GM18873 (cell line): ENCODE measurements at regions not wholly inside any gene's neighbourhood (a gene's known extent, or its start where the extent isn't known, plus 50 kb on each side); places are given as distances from the start of the nearest gene placed in this dataset.
"Not testable (repeated sequence)": the region's sequence is repeated elsewhere in the genome, so short reads cannot be mapped to it uniquely, and the experiment has no call there.

ENCODE experiments used
- ATAC-seq: cut with Tn5 transposase; IDR thresholded peaks from one replicate; pipeline ENCODE4 v1.9.1; 2021; ENCODE audit warnings: mild to moderate bottlenecking, moderate library complexity, moderate number of reproducible peaks; ENCODE audit not compliant: unreplicated experiment, low FRiP score

DNA sequence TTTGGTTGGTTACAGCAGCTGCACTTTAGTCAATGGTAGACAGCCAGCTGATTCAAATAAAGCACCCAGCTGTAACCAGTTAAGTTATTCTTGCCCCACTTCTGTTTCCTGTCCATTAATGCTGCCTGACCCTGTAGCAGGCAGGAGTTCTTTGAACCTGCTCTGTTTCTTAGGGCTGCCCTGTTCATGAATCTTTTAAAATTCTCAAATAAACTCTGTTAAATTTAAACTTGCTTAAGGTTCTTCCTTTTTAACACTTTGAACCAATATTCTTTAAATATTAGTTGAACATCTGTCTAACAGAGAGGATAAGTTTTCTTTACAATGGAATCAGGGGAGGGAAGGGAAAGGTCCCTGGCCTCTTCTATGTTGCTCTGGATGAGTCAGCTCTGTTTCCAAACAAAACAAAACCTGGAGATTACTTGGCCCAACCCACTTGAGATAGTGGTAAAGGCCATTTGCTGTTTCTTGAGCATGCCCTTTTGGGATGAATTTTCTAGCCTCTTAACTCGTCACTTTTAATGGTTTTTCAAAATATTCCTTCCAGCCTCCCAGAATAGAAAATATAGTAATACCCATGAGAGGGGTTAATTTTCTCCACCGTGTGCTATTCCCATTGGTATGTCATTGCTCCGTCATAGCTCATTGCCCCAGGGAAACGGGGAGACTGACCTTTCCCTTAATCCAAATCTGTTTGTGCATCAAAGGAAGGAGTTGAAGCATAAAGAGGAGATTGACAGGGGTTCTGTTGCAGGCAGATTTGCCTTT lies 112.1 kb upstream of the FHL2 start:
- no peak for ATAC-seq

DNA sequence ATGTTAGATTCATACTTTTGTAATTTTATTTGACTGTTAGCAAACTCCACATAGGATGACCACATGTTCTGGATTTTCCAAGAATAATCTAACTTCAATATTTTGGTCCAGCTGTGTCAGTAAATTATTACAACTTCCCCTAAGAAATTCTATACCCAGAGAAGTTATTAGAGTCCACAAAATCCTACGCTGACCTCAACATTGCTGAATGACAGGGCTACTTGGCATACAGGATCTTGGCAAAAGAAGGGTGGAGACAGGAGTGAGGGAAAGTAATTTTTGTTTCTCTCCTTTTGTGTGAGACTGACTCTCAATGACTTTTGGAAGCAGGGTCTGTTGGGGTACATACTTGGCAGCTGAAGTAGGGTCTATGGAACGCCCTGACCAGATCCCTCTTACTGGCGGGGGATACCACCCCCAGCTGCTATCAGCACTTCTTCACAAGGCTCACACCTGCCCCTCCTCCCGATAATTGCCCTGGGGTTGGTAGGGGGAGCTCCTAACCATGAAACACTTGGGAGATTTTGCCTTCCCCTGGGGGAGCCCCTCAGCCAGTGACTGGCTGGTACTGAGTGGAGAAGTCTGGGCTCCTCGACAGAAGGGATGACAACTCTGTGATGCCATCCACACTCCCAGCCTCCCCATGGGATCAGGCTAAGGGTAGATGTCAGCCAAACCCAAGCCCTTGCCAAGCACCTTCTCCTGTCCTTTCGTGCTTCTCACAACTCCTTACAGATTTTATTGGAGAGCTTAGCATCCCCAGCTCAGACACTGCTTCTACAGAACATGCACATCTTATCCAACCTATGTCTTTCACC lies 110.6 kb upstream of the FHL2 start:
- ATAC-seq = no peak

DNA sequence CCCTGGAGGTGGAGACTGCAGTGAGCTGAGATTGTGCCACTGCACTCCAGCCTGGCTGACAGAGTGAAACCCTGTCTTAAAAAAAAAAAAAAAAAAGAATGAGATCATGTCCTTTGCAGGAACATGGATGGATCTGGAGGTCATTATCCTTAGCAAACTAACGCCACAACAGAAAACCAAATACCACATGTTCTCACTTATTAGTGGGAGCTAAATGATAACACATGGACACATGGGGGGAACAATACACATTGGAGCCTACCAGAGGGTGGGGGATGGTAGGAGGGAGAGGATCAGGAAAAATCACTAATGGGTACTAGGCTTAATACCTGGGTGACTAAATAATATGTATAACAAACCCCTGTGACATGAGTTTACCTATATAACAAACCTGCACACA lies 108.0 kb upstream of the FHL2 start:
- ATAC-seq = not testable (repeated sequence)

DNA sequence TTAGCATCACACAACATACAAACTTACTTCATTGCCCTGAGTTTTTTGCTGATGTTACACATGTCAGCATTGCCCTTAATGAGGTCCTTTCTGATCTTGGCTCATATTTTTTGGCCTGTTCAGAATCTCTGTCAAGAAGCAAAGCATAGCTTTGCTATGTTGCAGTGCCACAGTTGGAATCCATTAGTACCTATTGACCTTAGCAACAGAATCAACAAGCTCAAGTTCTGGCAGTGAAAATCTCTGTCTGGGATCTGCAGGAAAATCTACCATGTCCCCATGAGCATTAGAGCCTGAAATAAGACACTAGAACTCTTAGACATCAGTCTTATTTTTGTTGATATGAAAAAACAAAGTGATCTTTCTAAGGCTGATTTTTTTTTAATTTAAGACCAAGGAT lies 105.6 kb upstream of the FHL2 start:
- no peak for ATAC-seq

DNA sequence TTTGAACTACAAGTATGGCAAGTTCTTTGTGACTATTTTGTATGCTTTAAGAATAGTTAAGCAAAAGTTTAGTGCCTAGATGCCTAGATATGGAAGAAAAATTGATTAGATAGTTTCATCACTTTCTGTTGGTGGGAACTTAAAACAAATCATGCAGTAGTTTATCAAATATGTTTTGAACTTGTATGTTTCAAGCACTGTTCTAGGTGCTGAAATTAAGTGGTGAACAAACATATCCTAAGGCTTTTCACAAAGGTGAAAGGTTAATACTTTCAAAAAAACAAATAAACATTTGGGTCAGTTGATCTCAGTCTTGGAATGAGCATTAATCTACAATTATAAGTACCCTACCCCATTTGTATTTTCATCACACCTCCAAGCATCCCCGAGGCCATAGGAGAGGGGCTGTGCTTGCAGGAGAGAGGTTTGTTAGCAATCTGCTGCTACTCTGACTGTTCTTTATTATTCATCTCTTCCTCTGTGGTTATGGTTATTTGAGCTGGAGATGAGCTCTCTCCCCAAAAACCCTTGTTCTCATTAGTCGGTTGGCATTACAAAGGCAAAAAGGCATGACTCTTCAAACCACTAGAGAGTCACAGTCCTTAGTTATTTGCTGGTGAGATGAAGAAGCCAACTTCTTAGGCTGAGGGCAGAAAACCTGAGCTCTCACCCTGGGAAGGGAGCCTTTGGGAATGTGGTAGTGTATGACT lies 103.9 kb upstream of the FHL2 start:
- no peak for ATAC-seq

DNA sequence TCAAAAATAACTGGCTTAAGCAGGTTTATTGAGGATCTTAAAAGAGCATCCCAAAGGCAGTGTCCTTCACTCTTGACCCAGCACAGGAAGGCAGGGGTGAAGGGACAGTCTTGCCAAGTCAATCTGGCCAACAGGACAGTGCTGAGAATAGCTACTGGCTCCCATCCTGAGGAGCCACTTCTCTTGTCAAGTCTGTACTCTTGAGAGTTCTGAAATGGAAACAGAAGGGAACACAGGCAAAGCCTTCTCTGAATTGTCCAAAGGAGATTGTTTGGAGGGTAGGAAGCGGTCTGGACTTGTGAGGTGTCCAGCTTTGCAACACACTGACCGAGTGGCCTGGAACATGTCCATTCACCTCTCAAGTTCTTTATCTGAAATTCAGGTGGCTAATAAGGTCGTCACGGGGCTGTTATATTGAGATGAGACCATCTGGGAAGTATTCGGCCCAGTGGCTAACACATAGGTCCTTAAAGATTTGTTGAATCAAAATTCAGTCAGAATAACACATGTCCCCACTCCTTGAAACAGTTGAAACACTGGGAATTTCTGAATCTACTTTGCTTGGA lies 99.5 kb upstream of the FHL2 start:
- ATAC-seq = no peak

DNA sequence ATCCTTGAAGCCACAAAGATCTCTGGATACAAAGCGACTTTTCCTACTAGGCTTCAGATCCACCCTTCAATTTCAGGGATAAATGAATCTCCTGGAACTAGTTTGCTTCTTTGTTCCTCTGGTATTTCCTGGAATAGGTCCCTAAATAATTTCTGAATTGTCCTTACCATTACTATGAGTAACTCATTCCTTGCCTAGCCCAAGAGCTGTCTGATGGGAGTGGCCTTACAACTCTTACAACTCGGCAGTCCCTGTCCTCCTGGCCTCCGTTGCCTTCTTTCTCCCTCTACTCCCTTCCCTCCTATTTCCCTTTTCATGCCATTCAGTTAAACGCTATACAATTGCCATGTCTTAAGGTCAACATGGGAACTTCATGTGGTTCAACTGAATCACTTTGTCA lies 98.2 kb upstream of the FHL2 start:
- no peak for ATAC-seq

DNA sequence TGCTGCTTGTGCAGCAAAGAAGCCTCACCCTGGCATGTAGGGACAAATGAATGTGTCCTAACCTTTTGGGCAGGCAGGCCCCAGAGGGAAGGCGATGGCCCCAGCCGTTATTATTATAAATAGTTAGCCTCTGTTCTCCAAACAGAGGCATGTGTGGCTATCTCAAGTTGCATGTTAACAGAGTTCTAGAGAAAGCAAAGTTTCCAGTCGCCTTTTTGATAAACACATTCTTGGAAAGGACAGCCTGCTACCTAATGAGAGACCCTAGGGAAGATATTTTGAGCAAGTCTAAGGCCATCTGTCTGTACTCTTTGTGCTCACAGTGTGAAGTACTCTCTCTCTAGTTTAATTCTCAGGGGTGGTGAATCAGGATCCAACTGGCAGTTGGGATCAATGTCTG lies 97.4 kb upstream of the FHL2 start:
- no peak for ATAC-seq

DNA sequence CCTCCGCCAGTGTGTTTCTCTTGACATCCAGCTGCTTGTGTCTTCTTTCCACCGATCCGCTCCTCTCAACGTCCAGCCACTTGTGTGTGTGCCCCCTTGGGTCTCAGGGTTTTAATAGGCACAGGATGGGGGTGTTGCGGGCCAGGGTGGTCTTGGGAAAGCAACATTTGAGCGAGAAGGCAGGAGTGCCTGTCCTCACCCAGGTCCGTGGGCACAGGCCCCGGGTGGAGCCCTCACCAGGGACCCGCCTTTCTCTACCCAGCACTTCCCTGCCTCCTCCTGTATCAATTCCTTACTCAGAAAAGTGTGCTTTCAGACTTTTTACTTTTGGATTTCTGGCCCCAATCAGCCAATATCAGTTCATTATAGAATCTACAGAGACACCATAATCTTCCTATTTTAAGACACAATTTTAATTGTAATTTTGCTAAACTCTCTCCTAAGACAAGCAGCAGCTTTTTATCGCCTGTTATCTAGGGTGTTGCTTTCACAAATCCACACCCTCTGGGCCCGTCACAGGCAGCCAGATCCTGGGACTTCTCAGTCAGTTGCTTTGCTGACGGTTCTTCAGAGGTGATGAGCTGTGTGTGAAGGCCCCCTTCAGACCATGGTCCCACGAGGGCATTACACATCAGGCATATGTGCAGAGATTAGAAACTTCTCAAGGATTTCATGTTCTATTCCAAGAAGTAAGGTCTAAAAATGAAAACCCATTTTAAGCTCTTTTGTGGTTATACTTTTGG lies 96.0 kb upstream of the FHL2 start:
- no peak for ATAC-seq

DNA sequence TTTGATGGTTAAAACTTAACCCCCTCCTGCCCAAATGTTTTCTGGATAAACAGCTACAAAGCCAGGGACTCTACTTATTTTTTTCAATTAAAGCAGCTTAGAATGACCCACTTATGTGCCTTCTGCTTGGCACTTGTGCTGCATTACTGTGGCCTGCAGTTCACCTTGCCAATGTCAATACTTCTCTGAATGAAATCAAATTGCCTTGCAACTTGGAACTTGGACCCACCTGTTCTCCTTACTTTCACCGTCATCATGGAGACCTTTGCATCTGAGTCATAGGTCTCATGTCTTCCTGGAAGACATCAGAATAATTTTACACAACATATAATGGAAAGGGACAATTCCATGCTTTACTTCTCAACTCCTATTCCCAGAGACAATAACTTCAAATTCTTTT lies 92.1 kb upstream of the FHL2 start:
- no peak for ATAC-seq

DNA sequence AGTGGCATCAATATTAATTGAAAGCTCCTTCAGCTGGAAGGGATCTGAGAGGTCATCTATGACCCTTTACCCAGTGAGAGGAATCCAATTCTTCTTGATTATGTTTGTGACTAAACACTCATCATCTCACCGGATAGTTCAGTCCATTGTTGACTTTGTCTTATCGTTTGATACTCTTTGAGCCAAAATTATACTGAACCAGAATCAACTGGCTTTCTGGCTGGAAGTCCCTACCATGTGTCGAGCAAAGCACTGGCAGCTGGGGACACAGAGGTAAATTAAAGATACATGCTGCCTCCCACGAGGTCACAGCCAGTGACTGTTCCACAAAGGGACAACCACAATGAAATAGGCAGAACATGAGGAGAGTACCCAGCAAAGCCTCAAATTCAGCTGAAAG lies 91.4 kb upstream of the FHL2 start:
- ATAC-seq = no peak

DNA sequence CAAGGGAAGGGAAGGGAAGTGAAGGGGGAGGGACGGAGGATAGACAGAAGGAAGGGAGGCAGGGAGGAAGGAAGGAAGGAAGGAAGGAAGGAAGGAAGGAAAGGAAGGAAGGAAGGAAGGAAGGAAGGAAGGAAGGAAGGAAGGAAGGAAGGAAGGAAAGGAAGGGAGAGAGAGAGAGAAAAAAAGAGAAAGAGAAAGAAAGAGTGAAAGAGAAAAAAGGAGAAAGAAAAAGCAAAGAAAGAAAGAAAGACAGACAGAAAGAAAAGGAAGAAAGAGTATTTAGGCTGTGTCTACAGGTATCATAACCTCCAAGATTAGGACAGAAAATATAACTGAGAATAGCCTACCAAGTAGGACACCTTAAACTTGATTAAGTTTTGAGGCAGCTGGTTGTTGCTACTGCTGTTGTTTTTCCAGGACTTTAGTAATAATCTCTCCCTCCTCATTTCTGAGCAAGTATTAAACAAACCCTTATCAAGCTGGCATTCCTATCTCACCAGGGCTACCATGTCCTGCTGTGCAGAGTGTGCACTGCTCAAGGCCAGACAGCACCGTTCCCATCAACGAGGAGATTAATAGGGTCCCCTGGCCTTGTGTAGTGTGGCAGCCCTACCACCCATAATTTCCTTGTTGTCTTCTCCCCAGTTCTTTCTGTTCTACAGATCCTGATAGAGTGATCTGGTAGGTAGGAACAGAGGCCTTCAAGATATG lies 90.5 kb upstream of the FHL2 start:
- no peak for ATAC-seq

DNA sequence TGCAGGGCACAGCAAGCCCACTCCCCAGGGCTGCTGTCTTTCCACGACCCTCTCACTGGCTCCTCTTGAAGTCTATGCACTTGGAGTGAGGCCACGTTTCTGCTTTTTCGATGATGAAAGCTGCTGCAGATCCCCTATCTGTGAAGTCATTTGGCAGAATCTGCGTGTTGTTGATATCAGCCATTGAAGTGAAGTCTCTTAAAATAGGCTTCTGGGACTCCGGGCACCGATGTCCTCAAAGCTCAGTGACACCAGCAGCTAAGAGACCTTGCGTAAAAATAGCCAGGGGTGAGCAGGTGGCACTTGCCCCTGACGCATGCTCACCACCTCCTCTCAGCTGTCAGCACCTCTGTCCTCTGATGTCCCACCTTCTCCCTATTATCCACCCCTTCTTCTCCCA lies 89.4 kb upstream of the FHL2 start:
- ATAC-seq = no peak

DNA sequence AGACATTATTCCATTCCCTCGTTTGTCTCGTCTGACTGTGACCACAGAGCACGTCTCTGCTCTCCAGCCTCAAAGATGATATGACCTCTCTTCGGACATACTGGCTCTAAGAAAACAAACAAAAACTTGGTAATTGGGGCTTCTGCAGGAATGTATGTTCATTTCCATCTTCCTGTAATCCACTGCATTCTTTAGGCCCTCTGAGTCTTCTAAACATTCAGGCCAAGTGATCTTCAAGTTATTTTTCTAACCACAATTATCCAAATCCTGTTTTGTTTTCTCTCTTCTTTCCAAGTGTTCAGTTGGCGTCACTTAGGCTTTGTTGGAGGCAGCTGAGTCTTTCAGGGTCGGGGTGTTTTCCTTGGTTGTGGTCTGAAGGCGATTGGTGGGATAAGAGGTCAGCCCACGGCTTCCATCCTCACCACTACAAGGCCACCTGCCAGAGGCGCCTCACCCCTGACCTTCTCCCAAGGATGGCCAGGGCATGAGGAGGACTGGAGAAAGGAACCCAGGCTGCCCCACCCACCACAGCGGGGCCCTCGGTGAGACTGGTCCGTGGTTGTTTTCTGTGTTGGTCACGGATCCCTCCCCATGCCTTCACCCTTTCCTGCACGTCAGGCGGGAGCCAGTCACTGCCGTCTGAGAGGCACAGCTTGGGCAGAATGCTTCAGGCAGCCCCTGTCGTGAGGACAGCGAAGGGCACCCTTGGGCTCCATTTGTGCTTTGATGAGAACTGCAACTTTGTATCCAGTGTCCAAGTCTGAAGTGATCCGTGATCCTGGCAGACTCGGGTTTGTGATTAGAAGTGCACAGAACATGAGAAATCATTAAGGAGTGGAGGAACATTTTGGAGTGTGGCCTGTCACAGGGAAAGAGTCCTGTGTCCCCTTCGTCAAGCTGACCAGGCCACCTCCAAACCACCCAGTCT lies 88.6 kb upstream of the FHL2 start:
- no peak for ATAC-seq

DNA sequence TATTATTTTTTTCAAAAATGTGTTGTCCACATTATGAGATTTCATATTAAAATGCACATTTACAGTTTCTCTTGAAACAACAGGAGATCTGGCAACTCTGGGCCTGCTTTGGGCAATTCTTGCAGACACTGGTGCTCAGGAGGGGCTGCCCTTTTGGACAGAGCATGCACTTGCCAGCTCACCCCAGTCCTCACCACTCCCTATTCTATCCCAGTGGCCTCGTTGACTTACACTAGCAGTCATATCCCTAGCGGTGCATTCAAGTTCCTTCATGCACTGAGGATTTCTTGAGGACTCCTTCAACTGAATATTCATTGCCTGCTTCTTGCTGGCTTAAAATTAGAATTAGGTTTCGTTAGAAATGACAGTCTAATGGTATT lies 87.9 kb upstream of the FHL2 start:
- no peak for ATAC-seq

DNA sequence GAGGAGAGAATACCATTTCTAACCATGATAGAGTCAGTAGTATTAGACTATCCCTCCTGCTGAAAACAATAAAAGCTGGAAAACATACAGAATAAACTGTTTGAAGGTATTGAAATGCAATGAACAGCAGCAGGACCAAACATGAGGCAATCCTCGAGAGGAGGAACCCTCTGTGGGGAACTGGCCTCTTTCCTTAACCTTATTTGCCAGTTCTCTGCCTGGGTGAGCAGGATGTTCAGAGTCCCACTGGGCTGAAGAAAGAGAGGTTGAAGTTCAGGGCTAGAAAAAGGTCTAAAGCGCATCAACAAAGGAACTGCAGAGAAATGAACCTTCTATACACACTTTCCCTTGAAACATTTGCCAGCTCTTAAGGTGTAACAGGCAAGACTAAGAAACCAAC lies 79.8 kb upstream of the FHL2 start:
- no peak for ATAC-seq

DNA sequence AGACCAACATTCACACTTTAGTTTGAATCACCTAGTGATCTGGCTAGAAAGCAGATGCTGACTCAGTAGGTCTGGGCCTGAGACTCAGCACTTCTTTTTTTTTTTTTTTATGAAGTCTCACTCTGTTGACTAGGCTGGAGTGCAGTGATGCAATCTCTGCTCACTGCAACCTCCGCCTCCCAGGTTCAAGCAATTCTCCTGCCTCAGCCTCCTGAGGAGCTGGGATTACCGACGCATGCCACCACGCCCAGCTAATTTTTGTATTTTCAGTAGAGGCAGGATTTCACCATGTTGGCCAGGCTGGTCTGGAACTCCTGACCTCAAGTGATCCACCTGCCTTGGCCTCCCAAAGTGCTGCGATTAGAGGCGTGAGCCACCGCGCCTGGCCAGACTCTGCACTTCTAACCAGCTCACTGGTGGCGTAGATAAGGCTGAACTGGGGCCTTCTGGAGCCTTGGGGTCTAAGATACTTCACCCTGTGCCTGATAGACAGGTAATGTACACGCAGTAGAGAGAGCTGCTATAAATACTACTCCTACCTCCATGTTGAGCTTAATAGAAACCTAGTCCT lies 78.3 kb upstream of the FHL2 start:
- not testable (repeated sequence) for ATAC-seq

DNA sequence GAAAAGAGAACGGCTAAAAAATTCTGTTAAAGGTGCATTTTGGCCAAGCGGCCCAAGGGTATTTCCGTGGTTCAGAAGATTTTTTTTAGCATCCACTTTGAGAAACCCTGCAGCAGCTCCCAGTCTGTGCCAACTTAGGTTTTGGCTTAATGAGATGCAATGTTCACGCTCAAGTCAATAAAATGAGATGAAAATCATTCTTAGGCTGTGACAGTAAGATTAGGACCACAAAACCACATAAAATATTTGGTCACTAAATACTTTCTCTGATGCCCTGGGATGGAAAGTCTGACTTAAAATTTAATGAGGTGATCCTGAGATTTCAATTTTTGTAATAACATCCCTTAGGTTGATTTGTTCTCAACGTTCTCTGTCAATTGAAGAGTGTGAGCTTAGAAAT lies 74.2 kb upstream of the FHL2 start:
- ATAC-seq = no peak
